ENCODE measurements at regions not wholly inside any gene's neighbourhood (a gene's known extent, or its start where the extent isn't known, plus 50 kb on each side); places are given as distances from the start of the nearest gene placed in this dataset.

- no peak overlapping the region for H3K4me3 ChIP-seq (ENCODE audit: low read depth, low read length)
- TF ChIP-seq POLR2A (IDR thresholded peaks at IDR 0.05; ENCODE audit: extremely low read depth, insufficient read length) (no peak), CTCF (IDR thresholded peaks at IDR 0.05; ENCODE audit: low read depth, low read length) (no peak)
- DNase-seq (ENCODE audit: low read depth): no peak
Observed at GRCh38 chr2:8513601-8514273, 168.1 kb upstream of the ID2 start.

GRCh38 chr2:8514274-8514662 is 167.6 kb upstream of the ID2 start:
- TF ChIP-seq CTCF (IDR thresholded peaks at IDR 0.05; ENCODE audit: low read depth, low read length) (no peak), MYC (IDR thresholded peaks at IDR 0.05; ENCODE audit: low read depth, low read length) (no peak), MAX (IDR thresholded peaks at IDR 0.05; ENCODE audit: low read depth, low read length) (no peak), POLR2A (IDR thresholded peaks at IDR 0.05; ENCODE audit: extremely low read depth, insufficient read length) (no peak)
- no peak overlapping the region for H3K4me3 ChIP-seq (ENCODE audit: low read depth, low read length)
- no peak for DNase-seq (ENCODE audit: low read depth)

- H3K4me3 ChIP-seq (ENCODE audit: low read depth, low read length): peak overlapping the region; percentile 3
- TF ChIP-seq POLR2A (IDR thresholded peaks at IDR 0.05; ENCODE audit: extremely low read depth, insufficient read length) (no peak), CTCF (IDR thresholded peaks at IDR 0.05; ENCODE audit: low read depth, low read length) (no peak), MYC (IDR thresholded peaks at IDR 0.05; ENCODE audit: low read depth, low read length) (peak; percentile 80), MAX (IDR thresholded peaks at IDR 0.05; ENCODE audit: low read depth, low read length) (peak; percentile 80)
- peak; percentile 93 for DNase-seq (ENCODE audit: low read depth)
Observed at GRCh38 chr2:8514796-8515758, 166.8 kb upstream of the ID2 start.

GRCh38 chr2:8515864-8516533 is 165.9 kb upstream of the ID2 start:
- no peak overlapping the region for H3K4me3 ChIP-seq (ENCODE audit: low read depth, low read length)
- DNase-seq (ENCODE audit: low read depth): peak; percentile 54

More at GRCh38 chr2:8515864-8516533, 165.9 kb upstream of the ID2 start:
- TF ChIP-seq MYC (IDR thresholded peaks at IDR 0.05; ENCODE audit: low read depth, low read length) (no peak), POLR2A (IDR thresholded peaks at IDR 0.05; ENCODE audit: extremely low read depth, insufficient read length) (no peak), CTCF (IDR thresholded peaks at IDR 0.05; ENCODE audit: low read depth, low read length) (no peak), MAX (IDR thresholded peaks at IDR 0.05; ENCODE audit: low read depth, low read length) (no peak)

All from NB4 (cell line).